ENCODE measurements at regions not wholly inside any gene's neighbourhood (a gene's known extent, or its start where the extent isn't known, plus 50 kb on each side); places are given as distances from the start of the nearest gene placed in this dataset.

GRCh38 chr10:4473977-4474376 lies 352.0 kb upstream of the AKR1E2 start:
- CTCF ChIA-PET: no interaction called here
- peaks cover 26% of the 10 kb centered on the region for H3K27me3 Mint-ChIP-seq
- H3K4me1 Mint-ChIP-seq: peaks cover 19% of the 10 kb centered on the region
- H3K9me3 Mint-ChIP-seq: no peaks in the 10 kb centered on the region
- H3K36me3 Mint-ChIP-seq: no peaks in the 10 kb centered on the region
- H3K4me3 Mint-ChIP-seq: no peak overlapping the region
- DNase-seq: no peak
- no peak overlapping the region for H3K27ac Mint-ChIP-seq

- Mint-ChIP-seq H3K27me3 (peaks cover 28% of the 10 kb centered on the region), H3K4me3 (no peak overlapping the region), H3K4me1 (peaks cover 19% of the 10 kb centered on the region), H3K36me3 (no peaks in the 10 kb centered on the region), H3K27ac (no peak overlapping the region), H3K9me3 (no peaks in the 10 kb centered on the region)
- CTCF ChIA-PET: no interaction called here
- no peak for DNase-seq
These were observed 353.7 kb upstream of the AKR1E2 start for GRCh38 chr10:4472190-4472904.

GRCh38 chr10:4470231-4470835 lies 355.7 kb upstream of the AKR1E2 start:
- H3K9me3 Mint-ChIP-seq: no peaks in the 10 kb centered on the region
- CTCF ChIA-PET: no interaction called here
- no peak for DNase-seq
- peaks cover 16% of the 10 kb centered on the region for H3K4me1 Mint-ChIP-seq
- H3K27me3 Mint-ChIP-seq: peaks cover 29% of the 10 kb centered on the region
- no peak overlapping the region for H3K4me3 Mint-ChIP-seq
- no peaks in the 10 kb centered on the region for H3K36me3 Mint-ChIP-seq
- H3K27ac Mint-ChIP-seq: no peak overlapping the region

- CTCF ChIA-PET: no interaction called here
- H3K27ac Mint-ChIP-seq: no peak overlapping the region
- no peaks in the 10 kb centered on the region for H3K36me3 Mint-ChIP-seq
- H3K9me3 Mint-ChIP-seq: no peaks in the 10 kb centered on the region
- peaks cover 23% of the 10 kb centered on the region for H3K27me3 Mint-ChIP-seq
- H3K4me1 Mint-ChIP-seq: no peaks in the 10 kb centered on the region
- no peak for DNase-seq
- H3K4me3 Mint-ChIP-seq: no peak overlapping the region
These were observed 358.5 kb upstream of the AKR1E2 start for GRCh38 chr10:4467481-4467880.

- no peak for DNase-seq
- no peaks in the 10 kb centered on the region for H3K36me3 Mint-ChIP-seq
- no peaks in the 10 kb centered on the region for H3K4me1 Mint-ChIP-seq
- H3K27ac Mint-ChIP-seq: no peak overlapping the region
- H3K9me3 Mint-ChIP-seq: no peaks in the 10 kb centered on the region
- CTCF ChIA-PET: no interaction called here
- H3K4me3 Mint-ChIP-seq: no peak overlapping the region
- H3K27me3 Mint-ChIP-seq: peaks cover 10% of the 10 kb centered on the region
These were observed 365.7 kb upstream of the AKR1E2 start for GRCh38 chr10:4460267-4460666.

GRCh38 chr10:4459531-4459930 lies 366.5 kb upstream of the AKR1E2 start:
- peaks cover 7% of the 10 kb centered on the region for H3K27me3 Mint-ChIP-seq

GRCh38 chr10:4457597-4457996 lies 368.4 kb upstream of the AKR1E2 start:
- Mint-ChIP-seq H3K27me3 (peaks cover 7% of the 10 kb centered on the region), H3K9me3 (no peaks in the 10 kb centered on the region), H3K4me1 (no peaks in the 10 kb centered on the region), H3K27ac (no peak overlapping the region), H3K36me3 (no peaks in the 10 kb centered on the region), H3K4me3 (no peak overlapping the region)
- DNase-seq: no peak
- CTCF ChIA-PET: no interaction called here

More at GRCh38 chr10:4459531-4459930, 366.5 kb upstream of the AKR1E2 start:
- DNase-seq: no peak
- no peak overlapping the region for H3K4me3 Mint-ChIP-seq
- no peaks in the 10 kb centered on the region for H3K9me3 Mint-ChIP-seq
- H3K36me3 Mint-ChIP-seq: no peaks in the 10 kb centered on the region
- H3K27ac Mint-ChIP-seq: no peak overlapping the region
- CTCF ChIA-PET: no interaction called here
- no peaks in the 10 kb centered on the region for H3K4me1 Mint-ChIP-seq

GRCh38 chr10:4456776-4457175 lies 369.2 kb upstream of the AKR1E2 start:
- Mint-ChIP-seq H3K9me3 (no peaks in the 10 kb centered on the region), H3K4me1 (no peaks in the 10 kb centered on the region), H3K27me3 (peaks cover 7% of the 10 kb centered on the region), H3K36me3 (no peaks in the 10 kb centered on the region), H3K4me3 (no peak overlapping the region), H3K27ac (no peak overlapping the region)
- CTCF ChIA-PET: no interaction called here
- DNase-seq: no peak

GRCh38 chr10:4456279-4456678 lies 369.7 kb upstream of the AKR1E2 start:
- H3K9me3 Mint-ChIP-seq: no peaks in the 10 kb centered on the region
- H3K36me3 Mint-ChIP-seq: no peaks in the 10 kb centered on the region
- peaks cover 7% of the 10 kb centered on the region for H3K27me3 Mint-ChIP-seq
- no peak overlapping the region for H3K27ac Mint-ChIP-seq
- H3K4me3 Mint-ChIP-seq: no peak overlapping the region
- no peaks in the 10 kb centered on the region for H3K4me1 Mint-ChIP-seq
- DNase-seq: no peak
- CTCF ChIA-PET: interaction anchor here (1.0 kb wide), 1 partner anchor 201 kb away, joined by 3 read pairs; no protein-coding TSS in a partner anchor

- CTCF ChIA-PET: no interaction called here
- Mint-ChIP-seq H3K4me1 (peaks cover 7% of the 10 kb centered on the region), H3K27ac (no peak overlapping the region), H3K36me3 (no peaks in the 10 kb centered on the region), H3K4me3 (no peak overlapping the region), H3K9me3 (no peaks in the 10 kb centered on the region), H3K27me3 (peaks cover 6% of the 10 kb centered on the region)
- DNase-seq: no peak
These were observed 372.1 kb upstream of the AKR1E2 start for GRCh38 chr10:4453950-4454349.

- Mint-ChIP-seq H3K36me3 (no peaks in the 10 kb centered on the region), H3K4me3 (no peak overlapping the region), H3K4me1 (peaks cover 7% of the 10 kb centered on the region), H3K27me3 (peaks cover 4% of the 10 kb centered on the region), H3K9me3 (no peaks in the 10 kb centered on the region), H3K27ac (no peak overlapping the region)
- CTCF ChIA-PET: no interaction called here
- no peak for DNase-seq
These were observed 372.7 kb upstream of the AKR1E2 start for GRCh38 chr10:4453276-4453675.

GRCh38 chr10:4450981-4451908 lies 374.8 kb upstream of the AKR1E2 start:
- CTCF ChIA-PET: no interaction called here
- Mint-ChIP-seq H3K4me1 (peaks cover 7% of the 10 kb centered on the region), H3K27me3 (peaks cover 4% of the 10 kb centered on the region), H3K27ac (no peak overlapping the region), H3K36me3 (no peaks in the 10 kb centered on the region), H3K4me3 (no peak overlapping the region), H3K9me3 (no peaks in the 10 kb centered on the region)
- no peak for DNase-seq

- Mint-ChIP-seq H3K36me3 (no peaks in the 10 kb centered on the region), H3K9me3 (no peaks in the 10 kb centered on the region), H3K4me3 (no peak overlapping the region), H3K27ac (no peak overlapping the region), H3K27me3 (no peaks in the 10 kb centered on the region), H3K4me1 (peaks cover 7% of the 10 kb centered on the region)
- CTCF ChIA-PET: no interaction called here
- DNase-seq: no peak
These were observed 375.8 kb upstream of the AKR1E2 start for GRCh38 chr10:4450169-4450568.

- Mint-ChIP-seq H3K4me1 (peaks cover 7% of the 10 kb centered on the region), H3K4me3 (no peak overlapping the region), H3K9me3 (peaks cover 6% of the 10 kb centered on the region), H3K27ac (no peak overlapping the region), H3K27me3 (no peaks in the 10 kb centered on the region), H3K36me3 (no peaks in the 10 kb centered on the region)
- DNase-seq: no peak
- CTCF ChIA-PET: no interaction called here
These were observed 378.0 kb upstream of the AKR1E2 start for GRCh38 chr10:4448030-4448429.

GRCh38 chr10:4443419-4443818 lies 382.6 kb upstream of the AKR1E2 start:
- no peak for DNase-seq
- Mint-ChIP-seq H3K4me3 (no peak overlapping the region), H3K36me3 (no peaks in the 10 kb centered on the region), H3K4me1 (no peaks in the 10 kb centered on the region), H3K27ac (no peak overlapping the region), H3K27me3 (no peaks in the 10 kb centered on the region), H3K9me3 (peaks cover 9% of the 10 kb centered on the region)
- CTCF ChIA-PET: no interaction called here
